ENCODE measurements at regions not wholly inside any gene's neighbourhood (a gene's known extent, or its start where the extent isn't known, plus 50 kb on each side); places are given as distances from the start of the nearest gene placed in this dataset.

GRCh38 chr10:8908013-8908412 is 853.5 kb downstream of the GATA3 start:
- DNase-seq = no peak
- no peak overlapping the region for H3K4me3 ChIP-seq
- no peaks in the 10 kb centered on the region for H3K27me3 ChIP-seq
- H3K4me1 ChIP-seq = no peaks in the 10 kb centered on the region
- no peaks in the 10 kb centered on the region for H3K36me3 ChIP-seq
- no peak for TF ChIP-seq CTCF (IDR thresholded peaks at IDR 0.05)
- no peak for TF ChIP-seq POLR2A (IDR thresholded peaks at IDR 0.05)
- no peak overlapping the region for H3K27ac ChIP-seq
- H3K9me3 ChIP-seq = no peaks in the 10 kb centered on the region

GRCh38 chr10:8910314-8910713 is 855.8 kb downstream of the GATA3 start:
- no peak for DNase-seq
- Histone ChIP-seq H3K9me3 (no peaks in the 10 kb centered on the region), H3K4me3 (no peak overlapping the region), H3K36me3 (no peaks in the 10 kb centered on the region), H3K4me1 (no peaks in the 10 kb centered on the region), H3K27me3 (no peaks in the 10 kb centered on the region), H3K27ac (no peak overlapping the region)
- TF ChIP-seq CTCF (IDR thresholded peaks at IDR 0.05) (no peak), POLR2A (IDR thresholded peaks at IDR 0.05) (no peak)

DNA sequence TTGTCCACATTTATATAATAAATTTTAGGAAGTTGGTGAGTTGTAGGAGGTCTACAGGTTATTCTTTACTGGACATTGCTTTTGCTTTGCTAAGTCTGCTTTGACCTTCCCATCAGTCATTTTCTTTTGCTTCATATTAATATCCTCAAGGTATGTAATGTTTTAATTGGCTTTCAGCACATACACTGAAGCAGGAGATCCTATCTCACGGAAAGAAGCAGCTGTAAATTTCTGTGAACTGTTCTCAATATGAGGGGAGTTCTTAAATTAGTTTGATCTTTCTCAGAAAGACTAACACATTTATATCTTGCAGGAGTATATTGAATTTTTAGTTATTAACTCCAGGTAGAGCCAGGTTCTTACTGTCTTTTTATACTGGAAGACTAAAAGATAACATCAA is 856.5 kb downstream of the GATA3 start:
- Histone ChIP-seq H3K36me3 (no peaks in the 10 kb centered on the region), H3K27me3 (no peaks in the 10 kb centered on the region), H3K27ac (no peak overlapping the region), H3K4me3 (no peak overlapping the region), H3K4me1 (no peaks in the 10 kb centered on the region), H3K9me3 (no peaks in the 10 kb centered on the region)
- DNase-seq = no peak
- TF ChIP-seq POLR2A (IDR thresholded peaks at IDR 0.05) = no peak
- no peak for TF ChIP-seq CTCF (IDR thresholded peaks at IDR 0.05)

- no peak overlapping the region for H3K4me3 ChIP-seq
- no peaks in the 10 kb centered on the region for H3K4me1 ChIP-seq
- H3K9me3 ChIP-seq = no peaks in the 10 kb centered on the region
- TF ChIP-seq POLR2A (IDR thresholded peaks at IDR 0.05) = no peak
- no peak for TF ChIP-seq CTCF (IDR thresholded peaks at IDR 0.05)
- no peaks in the 10 kb centered on the region for H3K36me3 ChIP-seq
- no peaks in the 10 kb centered on the region for H3K27me3 ChIP-seq
- no peak overlapping the region for H3K27ac ChIP-seq
- no peak for DNase-seq
Observed at GRCh38 chr10:8912108-8912507, 857.6 kb downstream of the GATA3 start.

- no peak for DNase-seq
- TF ChIP-seq POLR2A (IDR thresholded peaks at IDR 0.05) (no peak), CTCF (IDR thresholded peaks at IDR 0.05) (no peak)
- Histone ChIP-seq H3K9me3 (no peaks in the 10 kb centered on the region), H3K4me3 (no peak overlapping the region), H3K36me3 (no peaks in the 10 kb centered on the region), H3K27ac (no peak overlapping the region), H3K27me3 (no peaks in the 10 kb centered on the region), H3K4me1 (no peaks in the 10 kb centered on the region)
Observed at GRCh38 chr10:8913720-8914119, 859.2 kb downstream of the GATA3 start.

- Histone ChIP-seq H3K4me3 (no peak overlapping the region), H3K4me1 (no peaks in the 10 kb centered on the region), H3K27ac (no peak overlapping the region), H3K36me3 (no peaks in the 10 kb centered on the region), H3K9me3 (no peaks in the 10 kb centered on the region), H3K27me3 (no peaks in the 10 kb centered on the region)
- no peak for DNase-seq
- TF ChIP-seq CTCF (IDR thresholded peaks at IDR 0.05) = no peak
- no peak for TF ChIP-seq POLR2A (IDR thresholded peaks at IDR 0.05)
Observed at GRCh38 chr10:8919280-8919679, 864.8 kb downstream of the GATA3 start.
